ENCODE measurements at regions not wholly inside any gene's neighbourhood (a gene's known extent, or its start where the extent isn't known, plus 50 kb on each side); places are given as distances from the start of the nearest gene placed in this dataset.

DNA sequence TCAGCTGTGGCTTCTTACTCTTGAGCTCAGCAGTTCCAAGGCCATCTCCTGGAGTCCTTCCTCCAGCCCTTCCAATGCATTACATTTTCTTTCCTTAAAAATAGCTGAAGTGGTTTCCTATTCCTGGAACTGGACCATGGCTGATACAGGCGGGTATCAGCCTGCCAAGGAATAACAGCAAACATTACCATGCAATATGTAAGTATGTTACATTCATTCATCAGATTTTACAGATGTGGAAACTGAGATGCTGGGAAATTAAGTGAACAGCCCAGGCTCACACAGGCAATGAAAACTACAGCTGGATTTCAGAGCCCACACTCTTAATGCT is 100.4 kb downstream of the NRN1 start:
- TF ChIP-seq POLR2AphosphoS5 (IDR thresholded peaks at IDR 0.05; ENCODE audit: borderline replicate concordance, low read depth, low read length) (no peak), EZH2 (IDR thresholded peaks at IDR 0.05) (no peak), FOXP2 (optimal IDR thresholded peaks at IDR 0.05; ENCODE audit: control extremely low read depth, extremely low read length, insufficient read depth) (no peak)
